ENCODE measurements at regions not wholly inside any gene's neighbourhood (a gene's known extent, or its start where the extent isn't known, plus 50 kb on each side); places are given as distances from the start of the nearest gene placed in this dataset.
"Not testable (repeated sequence)": the region's sequence is repeated elsewhere in the genome, so short reads cannot be mapped to it uniquely, and the experiment has no call there.

DNA sequence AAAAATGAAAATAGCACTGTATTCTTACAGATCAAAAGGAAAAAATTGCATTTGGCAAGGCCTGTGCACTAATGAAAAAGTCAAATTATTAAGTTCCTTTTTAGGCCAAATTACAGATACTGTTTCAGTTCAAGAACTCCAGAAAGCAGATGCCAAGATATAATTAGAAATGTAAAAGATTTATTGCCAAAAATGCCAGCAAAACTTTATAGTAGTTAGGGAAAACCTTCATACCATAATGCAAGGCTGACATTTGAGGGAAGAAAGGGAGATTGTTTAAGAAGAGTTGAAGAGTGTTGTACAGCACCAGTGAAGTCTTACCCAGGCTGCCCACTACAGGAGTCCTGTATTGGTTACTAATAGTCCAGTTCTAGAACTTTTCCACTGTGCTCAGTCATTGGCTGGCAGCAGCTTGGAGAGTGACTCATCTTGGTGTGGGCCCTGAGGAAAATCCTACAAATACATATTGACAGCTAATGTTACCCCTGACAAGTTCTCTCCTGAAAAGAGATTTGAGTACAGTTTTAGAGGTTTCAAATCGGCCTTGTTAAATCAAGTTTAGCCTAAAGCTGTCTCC, 600.4 kb downstream of the C12orf50 start:
- intact Hi-C loops (cut with micrococcal nuclease): no loop called here

DNA sequence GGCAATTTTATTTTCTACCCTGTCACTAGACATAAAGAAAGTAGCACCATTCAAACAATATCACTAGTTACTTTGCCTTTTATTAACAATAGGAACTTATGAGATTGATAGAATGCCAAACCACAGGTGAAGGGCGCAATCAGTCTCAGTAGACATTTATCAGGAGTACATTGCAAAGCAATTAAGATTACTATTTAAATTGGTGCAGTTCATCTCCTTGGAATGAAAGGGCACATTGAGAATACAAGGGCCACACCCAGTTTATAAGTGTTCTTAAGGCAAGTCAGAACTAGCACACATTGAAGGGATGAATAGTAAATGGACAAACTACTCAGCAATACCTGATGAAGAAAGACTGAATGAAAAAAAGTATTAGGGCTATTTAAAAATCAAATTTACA, 601.4 kb downstream of the C12orf50 start:
- intact Hi-C loops (cut with micrococcal nuclease): no loop called here

DNA sequence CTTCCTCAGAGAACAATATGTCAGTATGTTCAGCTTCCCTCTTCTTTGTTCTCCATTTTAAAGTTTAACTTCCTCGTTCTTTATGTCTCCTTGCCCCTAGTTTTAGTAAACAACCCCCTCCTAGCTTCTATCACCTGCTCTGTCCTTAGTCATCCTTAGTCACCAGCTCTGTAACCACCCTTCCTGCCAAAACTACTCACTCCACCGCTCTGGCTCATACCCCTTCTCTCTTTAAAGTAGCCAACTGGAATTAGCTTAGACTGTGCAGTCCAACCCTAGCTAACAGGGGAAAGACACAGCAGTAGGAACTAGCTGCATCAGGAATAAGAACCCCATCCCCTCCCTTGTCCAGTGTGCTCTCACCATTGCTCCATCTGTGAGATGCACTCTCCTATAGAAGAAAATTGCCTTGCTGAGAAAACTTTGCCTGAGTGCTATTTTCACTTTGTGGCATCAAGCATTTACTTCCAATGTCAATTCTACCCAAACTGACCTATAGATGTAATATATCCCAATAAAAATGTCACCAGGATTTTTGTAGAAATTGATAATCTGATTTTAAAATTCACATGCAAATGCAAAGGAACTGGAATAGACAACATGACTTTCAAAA, 603.2 kb downstream of the C12orf50 start:
- intact Hi-C loops (cut with micrococcal nuclease): no loop called here

DNA sequence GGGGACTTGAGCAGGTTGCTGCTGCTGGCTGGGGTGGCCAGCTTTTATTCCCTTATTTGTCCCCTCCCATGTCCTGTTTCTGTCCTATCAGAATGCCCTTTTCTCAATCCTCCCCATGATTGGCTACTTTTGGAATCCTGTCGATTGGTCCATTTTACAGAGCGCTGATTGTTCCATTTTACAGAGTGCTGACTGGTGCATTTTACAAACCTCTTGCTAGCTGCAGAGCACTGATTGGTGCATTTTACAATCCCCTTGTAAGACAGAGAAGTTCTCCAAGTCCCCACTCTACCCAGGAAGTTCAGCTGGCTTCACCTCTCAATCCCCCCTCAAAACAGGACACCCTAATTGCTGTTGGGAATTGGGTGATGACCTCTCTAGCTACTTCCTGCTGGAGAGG, 608.0 kb downstream of the C12orf50 start:
- intact Hi-C loops (cut with micrococcal nuclease): not testable (repeated sequence)

DNA sequence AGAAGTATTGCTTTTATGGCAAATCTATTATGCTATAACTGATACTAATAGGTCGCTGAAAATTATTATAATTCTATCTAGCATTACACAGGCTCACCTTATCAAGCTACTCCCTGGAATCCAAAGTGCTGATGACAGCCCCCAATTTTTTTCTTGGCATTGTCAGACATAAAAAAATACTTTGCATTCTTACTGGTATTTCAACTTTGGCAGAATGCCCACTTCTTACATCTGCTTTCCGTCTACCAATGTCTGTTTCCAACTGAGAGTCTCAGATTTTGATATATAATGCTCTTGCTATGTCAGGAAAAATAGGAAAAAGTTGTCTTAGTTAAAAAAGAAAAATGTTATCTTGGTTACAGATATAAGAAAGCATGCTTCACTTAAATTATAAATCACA, 615.4 kb downstream of the C12orf50 start:
- intact Hi-C loops (cut with micrococcal nuclease): no loop called here

GRCh38 chr12:87406926-87407325, 622.3 kb downstream of the C12orf50 start:
- intact Hi-C loops (cut with micrococcal nuclease): no loop called here

GRCh38 chr12:87405918-87406317, 623.3 kb downstream of the C12orf50 start:
- intact Hi-C loops (cut with micrococcal nuclease): no loop called here

- intact Hi-C loops (cut with micrococcal nuclease): not testable (repeated sequence)
These were observed 635.0 kb downstream of the C12orf50 start for GRCh38 chr12:87394168-87394567.

- intact Hi-C loops (cut with micrococcal nuclease): no loop called here
These were observed 640.8 kb downstream of the C12orf50 start for GRCh38 chr12:87388376-87388775.

GRCh38 chr12:87385322-87385721, 643.9 kb downstream of the C12orf50 start:
- intact Hi-C loops (cut with micrococcal nuclease): no loop called here

- intact Hi-C loops (cut with micrococcal nuclease): no loop called here
These were observed 645.0 kb downstream of the C12orf50 start for GRCh38 chr12:87384226-87384625.

DNA sequence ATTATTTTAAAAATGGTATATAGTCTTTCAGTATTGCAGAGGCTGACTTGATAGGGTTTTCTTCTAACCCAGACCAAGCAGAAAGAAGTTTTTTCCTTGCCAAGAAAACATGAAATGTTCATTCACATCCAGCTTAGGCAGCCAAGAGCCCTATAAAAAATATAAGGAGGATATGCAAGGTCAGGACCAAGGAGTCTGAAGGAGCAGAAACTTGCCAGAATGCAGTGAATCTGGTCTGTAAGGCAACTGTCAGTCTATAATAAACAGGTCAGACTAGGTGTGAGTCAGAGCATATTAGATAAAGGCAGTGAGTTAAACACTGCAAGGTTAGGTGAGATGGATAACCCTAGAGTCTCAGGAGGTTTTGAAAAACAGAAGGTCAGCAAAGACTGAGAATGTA, 645.5 kb downstream of the C12orf50 start:
- intact Hi-C loops (cut with micrococcal nuclease): no loop called here

GRCh38 chr12:87382959-87383566, 646.1 kb downstream of the C12orf50 start:
- intact Hi-C loops (cut with micrococcal nuclease): no loop called here

DNA sequence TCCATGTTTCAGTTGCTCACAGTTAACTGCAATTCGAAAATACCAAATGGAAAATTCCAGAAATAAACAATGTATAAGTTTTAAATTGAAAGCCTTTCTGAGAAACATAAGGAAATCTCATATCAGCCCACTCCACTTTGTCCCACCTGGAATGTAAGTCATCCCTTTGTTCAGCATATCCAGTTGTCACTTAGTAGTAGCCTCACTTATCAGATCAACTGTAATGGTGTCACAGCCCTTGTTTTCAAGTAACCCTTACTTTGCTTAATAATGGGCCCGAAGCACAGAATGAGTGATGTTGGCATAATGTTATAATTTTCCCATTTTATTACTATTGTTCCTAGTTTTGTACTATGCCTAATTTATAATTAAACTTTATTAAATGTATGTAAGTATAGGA, 646.8 kb downstream of the C12orf50 start:
- intact Hi-C loops (cut with micrococcal nuclease): no loop called here

GRCh38 chr12:87381742-87382141, 647.5 kb downstream of the C12orf50 start:
- intact Hi-C loops (cut with micrococcal nuclease): no loop called here

- intact Hi-C loops (cut with micrococcal nuclease): no loop called here
These were observed 650.7 kb downstream of the C12orf50 start for GRCh38 chr12:87378526-87378925.

DNA sequence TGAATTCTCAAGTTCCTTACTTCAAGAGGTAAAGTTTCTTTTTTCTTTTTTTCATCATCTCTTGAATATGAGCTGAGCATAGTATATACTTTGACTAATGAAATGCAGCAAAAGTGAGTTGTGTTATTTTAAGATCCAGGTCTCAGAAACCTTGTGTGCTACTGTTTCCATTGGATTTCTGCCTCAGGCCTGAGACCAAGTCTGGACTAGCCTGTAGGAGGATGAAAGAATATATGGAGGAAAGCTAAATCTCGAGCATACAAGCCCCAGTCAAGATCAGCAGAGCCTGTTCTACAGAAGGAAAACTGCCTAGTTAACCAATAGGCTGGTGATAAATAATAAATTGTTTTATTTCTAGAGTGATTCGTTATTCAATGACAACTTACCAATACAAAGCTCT, 652.5 kb downstream of the C12orf50 start:
- intact Hi-C loops (cut with micrococcal nuclease): no loop called here

DNA sequence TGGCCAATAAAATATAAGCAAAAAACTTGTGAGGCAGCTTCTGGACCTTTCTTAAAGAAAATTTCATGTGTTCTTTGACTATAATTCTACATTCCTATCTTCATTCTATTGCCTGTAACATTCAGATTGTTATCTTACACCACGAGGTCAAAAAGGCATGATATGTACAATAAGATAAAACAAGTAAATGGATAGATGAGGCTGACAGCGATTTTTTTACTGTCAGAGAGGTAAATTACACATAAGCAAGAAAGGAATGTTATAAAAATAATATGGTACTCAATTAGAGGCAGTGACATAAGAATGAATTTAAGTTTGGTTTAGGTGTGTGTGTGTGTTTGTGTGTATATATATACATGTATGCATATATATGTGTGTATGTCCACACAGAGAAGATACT, 660.0 kb downstream of the C12orf50 start:
- intact Hi-C loops (cut with micrococcal nuclease): no loop called here

DNA sequence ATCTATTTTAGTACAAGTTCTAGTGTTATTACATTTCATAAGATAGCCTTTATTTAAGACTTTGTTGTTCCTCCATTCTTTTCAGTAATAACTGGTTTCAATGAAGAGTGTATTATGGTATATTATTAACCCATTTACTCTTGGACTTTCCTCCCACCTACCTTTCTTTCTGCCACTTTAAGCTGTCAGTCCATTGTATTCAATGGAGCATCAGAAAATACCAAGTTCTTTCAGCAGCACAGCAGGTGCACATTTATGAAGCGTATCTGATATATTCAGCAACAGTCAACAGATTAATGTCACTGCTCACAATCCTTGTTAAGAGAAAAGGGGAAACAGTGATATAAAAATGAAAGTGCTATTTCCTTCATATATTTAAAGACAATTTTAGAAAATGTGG, 660.9 kb downstream of the C12orf50 start:
- intact Hi-C loops (cut with micrococcal nuclease): no loop called here

DNA sequence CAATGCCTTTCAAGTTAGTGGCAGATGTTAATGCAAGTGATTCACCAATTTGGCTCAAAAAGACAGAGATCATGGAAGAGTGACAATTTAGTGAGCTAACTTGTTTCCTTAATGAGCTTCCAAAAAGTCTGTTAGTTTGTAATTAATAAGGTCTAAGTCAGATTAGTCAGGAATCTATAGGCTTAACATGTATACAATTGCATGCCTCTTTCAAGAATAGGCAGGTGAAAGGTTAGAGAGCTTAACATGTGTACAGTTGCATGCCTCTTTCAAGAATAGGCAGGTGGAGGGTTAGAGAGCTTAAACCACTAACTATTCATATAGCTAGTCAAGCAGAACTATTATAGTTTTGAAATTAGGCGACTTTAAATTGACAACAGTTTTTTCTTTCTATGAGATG, 663.8 kb downstream of the C12orf50 start:
- intact Hi-C loops (cut with micrococcal nuclease): no loop called here

DNA sequence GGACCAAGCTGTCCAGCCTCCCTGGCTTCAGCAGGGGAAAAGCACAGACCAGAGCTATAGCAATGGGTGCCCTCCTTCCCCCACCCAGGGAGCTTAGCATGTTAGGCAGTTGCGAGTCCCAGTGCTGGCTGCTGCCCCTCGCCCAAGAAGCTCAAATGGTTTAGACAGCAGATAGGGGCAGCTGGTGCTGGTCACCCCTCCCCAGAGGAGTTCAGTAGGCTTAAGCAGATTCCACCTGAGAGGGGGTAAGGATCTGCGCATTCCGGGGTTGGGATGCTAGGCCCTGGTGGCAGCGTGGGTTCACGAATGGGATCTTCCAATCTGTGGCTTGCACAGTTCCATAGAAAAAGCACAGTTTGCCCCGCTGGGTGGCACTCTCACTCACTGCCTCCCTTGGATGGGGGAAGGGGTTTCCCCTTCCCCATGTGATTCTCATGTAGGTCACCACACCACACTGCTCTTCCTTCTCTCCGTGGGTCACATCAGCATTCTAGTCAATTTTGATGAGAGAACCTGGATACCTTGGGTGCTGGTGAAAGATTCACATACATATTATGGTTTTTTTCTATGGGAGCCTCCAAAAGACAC, 665.6 kb downstream of the C12orf50 start:
- intact Hi-C loops (cut with micrococcal nuclease): no loop called here

GRCh38 chr12:87349681-87350080, 679.5 kb downstream of the C12orf50 start:
- intact Hi-C loops (cut with micrococcal nuclease): no loop called here

DNA sequence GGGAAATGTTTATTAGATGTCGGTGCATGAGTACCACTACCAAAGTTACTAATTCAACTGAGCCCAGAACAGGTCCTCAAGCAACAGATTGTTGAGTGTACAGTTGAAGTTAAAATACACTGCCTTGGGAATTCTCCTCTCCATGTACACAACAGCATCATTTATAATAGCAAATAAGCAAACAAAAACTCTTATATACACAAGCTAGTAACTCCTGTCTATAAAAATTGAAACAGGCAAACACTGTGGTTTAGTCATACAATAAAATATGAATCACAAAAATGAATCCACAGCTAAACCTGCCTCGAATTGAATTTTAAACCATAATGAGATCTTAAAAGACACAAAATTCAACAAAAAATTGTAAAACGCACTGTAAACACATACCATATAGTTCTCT, 681.1 kb downstream of the C12orf50 start:
- intact Hi-C loops (cut with micrococcal nuclease): no loop called here
